Amniotic epithelial cell (primary cell): ENCODE measurements at regions not wholly inside any gene's neighbourhood (a gene's known extent, or its start where the extent isn't known, plus 50 kb on each side); places are given as distances from the start of the nearest gene placed in this dataset.

Source experiments
- DNase-seq: peaks from one replicate; pipeline ENCODE4 v3.0.0-alpha.2; 2010; ENCODE audit warnings: low read depth

DNA sequence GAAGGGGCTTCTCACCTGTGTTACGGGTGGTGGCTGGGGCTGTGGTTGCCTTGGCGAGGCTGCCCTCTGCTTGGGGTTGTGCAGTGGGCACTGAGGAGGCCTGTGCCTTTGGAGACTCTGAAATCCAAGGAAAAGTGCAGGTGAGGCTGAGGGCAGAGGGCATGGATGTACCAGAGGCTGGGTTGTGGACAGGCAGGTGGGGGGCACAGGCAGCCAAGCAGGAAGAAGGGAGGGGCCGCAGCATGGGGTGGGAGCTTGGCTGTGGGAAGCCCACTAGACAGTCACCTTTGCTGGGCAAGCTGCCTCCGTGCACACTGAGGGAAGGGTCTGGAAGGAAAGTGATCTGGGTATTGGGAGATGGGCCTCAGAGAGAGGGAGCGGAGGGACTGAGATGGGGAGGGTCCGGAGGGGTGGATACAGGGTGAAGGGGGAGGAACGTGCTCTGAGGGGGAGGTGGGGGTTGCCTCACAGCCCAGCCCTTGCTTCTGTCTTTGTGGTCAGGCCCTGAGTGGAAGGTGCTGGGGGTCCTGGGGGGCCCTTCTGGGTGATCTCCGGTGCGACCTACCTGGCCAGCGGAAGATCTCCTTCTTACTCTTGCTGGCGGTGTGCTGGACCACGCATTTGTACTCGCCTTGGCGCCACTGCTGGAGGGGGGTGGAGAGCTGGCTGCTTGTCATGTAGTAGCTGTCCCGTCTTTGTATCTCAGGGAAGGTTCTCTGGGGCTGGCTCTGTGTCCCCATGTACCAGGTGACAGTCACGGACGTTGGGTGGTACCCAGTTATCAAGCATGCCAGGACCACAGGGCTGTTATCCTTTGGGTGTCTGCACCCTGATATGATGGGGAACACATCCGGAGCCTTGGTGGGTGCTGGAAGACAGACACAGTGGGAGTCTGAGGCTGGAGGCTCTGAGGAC, 318.7 kb downstream of the TMEM121 start:
- DNase-seq = no peak

DNA sequence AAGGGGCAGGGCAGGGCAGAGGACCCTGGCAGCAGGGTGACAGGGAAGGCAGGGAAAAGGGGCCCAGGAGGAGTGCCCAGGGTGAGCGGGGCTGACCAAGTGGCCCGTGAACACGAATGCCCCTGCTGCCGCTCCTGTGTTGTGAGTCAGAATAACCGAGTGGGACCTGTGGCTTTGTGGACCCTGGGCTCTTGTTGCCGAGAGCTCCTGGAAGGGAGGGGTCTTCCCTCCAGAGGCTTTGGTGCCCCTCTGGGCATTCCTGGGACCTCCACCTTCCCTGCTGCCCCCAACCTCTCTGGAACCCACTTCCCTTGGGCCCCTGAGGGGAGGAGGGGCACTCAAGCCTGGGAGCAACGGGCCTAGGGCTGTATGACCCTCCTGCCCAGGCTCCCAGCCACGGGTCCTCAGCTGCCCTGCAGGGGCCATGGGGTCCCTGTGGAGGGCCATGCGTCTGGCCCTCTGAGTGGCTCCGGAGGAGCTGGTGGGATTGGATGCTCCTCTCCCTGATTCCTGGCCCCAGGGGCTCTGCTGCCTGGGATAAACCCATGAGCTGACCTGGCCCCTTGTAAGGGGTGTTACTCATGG, 319.4 kb downstream of the TMEM121 start:
- DNase-seq = no peak

DNA sequence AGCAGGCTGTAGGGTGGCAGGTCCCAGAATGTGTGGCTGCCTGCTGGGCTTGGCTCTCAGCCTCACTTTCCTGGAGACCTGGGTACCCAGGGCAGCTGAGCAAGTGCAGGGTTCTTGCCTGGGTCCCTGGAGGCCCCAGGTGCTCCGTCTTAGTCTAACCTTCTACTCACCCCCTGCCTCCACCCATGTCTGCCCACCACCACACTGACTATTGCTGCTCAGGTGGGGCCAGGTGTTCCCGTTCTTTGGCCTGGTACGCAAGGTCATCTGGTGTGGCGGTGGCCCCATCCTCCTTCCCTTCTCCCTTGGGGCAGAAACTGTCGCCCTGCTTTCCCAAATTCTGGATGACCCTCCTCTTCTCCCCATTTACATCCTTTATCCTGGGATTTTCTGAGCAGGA, 319.9 kb downstream of the TMEM121 start:
- no peak for DNase-seq

DNA sequence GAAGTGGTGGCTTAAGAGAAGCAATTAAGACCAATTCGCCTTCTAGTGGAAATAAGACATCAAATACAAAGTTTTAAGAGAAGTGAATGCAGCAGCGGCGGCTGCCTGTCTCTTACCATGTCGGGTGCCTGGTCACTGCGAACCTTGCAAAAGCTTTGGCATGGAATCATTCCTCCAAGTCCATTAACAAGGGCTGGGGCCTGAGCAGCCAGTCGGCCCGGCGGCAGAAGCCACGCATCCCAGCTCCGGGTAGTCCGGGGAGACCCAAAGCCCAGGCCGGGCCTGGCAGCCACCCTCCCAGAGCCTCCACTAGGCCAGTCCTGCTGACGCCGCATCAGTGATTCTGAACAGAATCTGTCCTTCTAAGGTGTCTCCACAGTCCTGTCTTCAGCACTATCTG, 321.0 kb downstream of the TMEM121 start:
- no peak for DNase-seq

DNA sequence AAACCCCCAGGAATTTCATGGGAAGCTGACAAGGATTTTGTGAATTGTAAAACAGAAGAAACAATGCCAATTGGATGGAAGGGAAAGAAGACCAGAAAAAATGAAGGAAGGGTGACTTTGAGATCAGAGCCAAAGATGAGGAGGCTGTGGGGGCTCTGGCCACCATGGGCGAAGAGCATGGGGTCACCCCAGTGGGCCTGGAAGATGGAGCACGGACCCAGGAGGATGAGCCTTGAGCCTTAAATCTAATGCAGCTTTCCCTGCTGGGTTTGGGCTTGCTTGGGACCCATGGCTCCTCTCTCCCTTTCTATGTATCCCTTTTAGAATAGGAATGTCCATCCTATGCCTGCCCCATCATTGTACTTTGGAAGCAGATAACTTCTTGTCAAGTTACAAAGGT, 322.2 kb downstream of the TMEM121 start:
- no peak for DNase-seq

DNA sequence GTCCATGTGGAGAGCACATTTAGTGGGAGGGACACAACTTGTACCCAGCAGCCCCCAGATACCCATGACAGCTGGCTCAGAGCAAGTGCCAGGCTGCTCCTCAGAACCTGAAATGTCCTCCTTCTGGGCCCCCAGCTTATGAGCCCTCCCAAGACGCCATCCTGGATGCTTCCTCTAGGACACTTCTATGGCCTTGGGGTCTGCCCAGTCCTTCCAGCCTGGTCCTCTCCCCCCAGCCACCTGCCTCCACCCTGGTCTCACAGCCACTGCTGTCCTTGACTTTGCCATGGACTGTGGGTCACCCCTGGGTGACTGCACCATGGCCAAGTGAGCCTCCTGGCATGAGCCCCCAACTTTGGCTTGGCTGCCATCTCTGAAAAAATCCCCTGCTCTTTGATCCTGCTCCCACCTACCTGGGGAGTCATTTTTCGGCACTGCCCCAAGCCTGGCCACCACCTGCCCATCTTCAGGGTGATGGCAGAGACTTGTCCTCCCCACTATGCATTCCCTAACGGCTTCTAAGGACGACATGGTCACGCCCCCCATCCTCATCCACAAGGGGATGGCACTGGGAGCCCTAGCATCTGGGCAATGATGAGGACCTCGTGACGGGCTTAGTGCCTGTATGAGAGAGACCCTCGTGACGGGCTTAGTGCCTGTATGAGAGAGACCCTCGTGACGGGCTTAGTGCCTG, 323.7 kb downstream of the TMEM121 start:
- no peak for DNase-seq

DNA sequence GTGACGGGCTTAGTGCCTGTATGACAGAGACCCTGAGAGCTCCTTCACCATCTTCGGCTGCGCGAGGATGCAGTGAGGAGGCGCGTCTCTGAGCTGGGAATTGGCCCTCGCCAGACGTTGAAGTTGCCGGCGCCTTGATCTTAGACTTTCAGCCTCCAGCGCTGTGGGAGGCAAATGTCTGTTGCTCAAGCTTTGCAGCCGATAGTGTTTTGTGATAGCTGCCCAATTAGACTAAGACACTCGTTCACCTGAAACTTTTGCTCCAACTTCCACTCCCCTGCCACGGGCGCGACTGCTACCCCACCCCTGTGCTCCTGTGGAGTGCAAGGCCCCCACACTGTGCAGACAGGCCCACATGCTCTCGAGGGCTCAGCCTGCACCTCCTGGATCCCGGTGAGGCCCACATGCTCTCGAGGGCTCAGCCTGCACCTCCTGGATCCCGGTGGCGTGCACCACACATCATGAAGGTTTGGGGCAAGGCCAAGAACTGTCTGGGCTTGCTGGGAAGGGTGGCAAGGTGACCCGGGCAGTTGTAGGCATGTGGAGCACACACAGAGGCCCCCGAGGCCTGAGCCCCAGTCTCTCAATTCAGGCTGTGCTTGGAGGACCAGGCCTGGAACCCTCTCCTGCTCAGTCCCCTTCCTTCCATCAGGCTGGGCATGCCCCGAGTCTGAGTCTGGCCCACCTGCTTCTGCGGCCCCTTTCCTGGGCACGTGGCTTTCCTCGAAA, 324.6 kb downstream of the TMEM121 start:
- DNase-seq = no peak

DNA sequence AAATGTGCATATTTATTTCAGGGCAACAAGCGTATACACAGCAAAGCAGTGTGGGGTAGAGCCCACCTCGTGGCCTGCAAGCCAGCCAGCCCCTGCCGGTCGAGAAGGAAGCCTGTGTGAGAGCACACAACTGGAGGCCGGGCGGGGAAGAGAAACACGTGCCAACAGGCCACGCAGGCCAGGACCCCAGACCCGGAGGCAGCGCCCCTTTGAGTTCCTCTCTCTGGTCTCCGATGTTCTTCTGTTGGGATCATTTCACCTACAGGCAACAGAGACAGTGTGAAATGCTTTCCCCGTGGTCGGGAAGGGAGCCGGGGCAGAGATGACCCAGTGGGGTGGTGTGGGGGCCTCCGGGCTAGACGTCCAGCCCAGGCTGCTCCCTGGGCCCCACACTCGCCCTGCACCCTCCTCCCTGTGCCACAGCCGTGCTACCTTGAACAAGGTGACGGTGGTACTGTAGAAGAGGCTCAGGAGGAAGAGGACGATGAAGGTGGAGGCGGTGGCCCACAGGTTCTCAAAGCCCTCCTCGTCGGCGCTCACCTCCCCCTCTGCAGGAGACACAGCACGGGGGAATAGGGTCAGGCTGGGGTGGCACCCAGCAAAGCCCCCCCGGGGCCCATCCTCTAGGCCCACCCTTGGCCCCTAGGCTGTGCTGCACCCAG, 325.5 kb downstream of the TMEM121 start:
- DNase-seq = no peak

DNA sequence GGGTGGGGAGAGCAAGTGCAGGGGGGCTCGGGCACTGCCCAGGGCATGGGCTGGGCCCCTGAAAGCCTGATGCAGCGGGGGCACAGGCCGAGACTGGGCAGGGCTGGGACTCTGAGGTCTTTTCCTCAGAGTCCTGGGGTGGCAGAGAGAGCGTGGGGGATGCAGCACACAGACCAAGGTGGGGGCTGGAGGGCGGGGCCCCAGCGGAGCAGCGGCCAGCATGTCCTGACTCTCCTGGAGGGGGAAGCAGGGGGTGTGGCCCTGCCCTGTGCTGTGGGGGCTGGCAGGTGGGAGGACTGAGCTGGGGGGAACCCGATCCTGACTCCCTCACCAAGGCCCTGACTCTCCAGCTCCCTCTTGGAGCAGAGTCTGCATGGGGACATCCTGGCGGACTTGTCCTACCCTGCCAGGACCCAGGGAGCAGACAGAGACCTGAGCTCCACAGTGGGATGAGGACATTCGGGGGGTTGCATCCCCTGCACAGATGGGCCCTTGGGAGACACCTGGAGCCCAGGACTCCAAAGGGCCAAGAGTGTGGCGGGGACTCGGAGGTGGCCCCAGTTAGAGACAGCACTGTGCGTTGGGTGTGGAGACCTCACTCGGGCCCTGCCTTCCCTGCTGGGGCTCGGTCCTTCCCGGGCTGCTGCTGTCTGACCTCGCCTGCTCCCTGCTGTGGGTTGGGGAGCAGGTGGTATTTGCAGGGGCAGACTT, 326.1 kb downstream of the TMEM121 start:
- no peak for DNase-seq

DNA sequence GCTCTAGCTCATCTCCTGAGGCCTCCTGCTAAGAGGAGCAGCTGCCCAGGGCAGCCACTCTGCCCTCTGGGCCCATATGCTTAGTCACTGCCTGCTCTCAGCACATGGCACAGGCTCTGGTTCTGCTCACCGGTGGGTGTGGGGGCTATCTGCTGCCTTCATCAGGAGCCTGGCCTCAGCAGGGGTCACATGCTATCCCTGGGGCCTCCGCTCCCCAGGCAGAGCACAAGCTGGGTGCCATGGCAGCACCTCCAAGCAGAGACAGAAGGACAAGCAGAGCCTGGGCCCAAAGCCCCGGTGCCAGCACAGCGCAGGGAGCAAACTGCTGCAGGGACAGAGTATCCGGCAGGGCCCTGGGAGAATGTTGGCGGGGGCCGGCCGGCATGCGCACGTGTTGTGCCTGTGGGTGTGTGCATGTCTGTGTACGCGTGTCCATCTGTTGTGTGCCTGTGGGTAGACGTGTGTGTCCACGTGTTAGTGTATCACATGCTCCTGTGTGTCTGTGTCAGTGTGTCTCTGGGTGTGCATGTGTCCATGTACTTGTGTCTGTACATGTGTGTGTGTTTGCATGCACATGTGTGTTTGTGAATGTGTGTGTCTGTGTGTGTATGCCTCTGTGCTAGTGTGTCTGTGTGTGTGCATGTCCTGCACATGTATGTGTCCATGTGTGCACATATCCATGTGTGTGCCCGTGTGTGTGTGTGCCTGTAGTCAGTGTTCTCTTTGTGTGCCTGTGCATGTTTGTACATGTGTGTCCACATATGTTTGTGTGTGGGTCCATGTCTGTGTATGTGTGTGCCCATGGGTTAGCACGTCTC, 326.9 kb downstream of the TMEM121 start:
- DNase-seq = no peak

DNA sequence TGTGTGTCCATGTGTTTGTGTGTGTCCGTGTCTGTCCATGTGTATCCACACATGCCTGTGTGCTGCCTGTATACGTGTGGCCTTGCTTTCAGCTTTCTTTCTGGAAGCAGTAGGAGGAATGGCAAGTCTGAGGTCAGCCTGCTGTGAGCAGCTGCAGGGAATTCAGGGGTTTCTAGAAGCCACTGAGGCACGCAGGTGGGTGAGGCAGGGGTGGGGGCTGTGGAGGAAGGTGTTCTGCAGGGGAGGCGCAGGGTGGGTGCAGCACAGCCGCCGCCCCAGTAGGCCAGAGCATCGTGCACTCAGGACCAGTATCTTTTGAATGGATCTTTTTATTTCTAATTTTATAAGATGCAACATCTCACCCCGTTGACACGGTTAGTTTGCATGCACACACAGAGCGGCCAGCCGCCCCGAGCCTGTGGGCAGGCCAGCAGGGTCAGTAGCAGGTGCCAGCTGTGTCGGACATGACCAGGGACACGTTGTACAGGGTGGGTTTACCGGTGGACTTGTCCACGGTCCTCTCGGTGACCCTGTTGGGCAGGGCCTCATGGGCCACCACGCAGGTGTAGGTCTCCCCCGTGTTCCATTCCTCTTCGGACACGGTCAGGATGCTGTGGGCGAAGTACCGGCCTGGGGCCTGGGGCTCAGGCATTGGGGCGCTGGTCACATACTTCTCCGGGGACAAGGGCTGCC, 327.7 kb downstream of the TMEM121 start:
- DNase-seq = no peak

DNA sequence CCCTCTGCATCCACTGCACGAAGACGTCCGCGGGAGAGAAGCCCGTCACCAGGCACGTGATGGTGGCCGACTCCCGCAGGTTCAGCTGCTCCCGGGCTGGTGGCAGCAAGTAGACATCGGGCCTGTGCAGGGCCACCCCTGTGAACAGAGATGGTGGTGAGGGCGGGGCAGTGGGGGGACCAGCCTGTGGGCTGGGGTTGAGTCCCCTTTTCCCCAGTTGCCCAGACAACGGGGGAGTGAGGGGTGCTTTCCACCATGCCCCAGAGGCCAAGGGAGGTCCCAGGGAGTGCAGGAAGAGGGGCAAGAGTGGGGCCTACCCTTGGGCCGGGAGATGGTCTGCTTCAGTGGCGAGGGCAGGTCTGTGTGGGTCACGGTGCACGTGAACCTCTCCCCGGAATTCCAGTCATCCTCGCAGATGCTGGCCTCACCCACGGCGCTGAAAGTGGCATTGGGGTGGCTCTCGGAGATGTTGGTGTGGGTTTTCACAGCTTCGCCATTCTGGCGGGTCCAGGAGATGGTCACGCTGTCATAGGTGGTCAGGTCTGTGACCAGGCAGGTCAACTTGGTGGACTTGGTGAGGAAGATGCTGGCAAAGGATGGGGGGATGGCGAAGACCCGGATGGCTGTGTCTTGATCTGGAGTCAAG, 328.3 kb downstream of the TMEM121 start:
- DNase-seq = no peak

DNA sequence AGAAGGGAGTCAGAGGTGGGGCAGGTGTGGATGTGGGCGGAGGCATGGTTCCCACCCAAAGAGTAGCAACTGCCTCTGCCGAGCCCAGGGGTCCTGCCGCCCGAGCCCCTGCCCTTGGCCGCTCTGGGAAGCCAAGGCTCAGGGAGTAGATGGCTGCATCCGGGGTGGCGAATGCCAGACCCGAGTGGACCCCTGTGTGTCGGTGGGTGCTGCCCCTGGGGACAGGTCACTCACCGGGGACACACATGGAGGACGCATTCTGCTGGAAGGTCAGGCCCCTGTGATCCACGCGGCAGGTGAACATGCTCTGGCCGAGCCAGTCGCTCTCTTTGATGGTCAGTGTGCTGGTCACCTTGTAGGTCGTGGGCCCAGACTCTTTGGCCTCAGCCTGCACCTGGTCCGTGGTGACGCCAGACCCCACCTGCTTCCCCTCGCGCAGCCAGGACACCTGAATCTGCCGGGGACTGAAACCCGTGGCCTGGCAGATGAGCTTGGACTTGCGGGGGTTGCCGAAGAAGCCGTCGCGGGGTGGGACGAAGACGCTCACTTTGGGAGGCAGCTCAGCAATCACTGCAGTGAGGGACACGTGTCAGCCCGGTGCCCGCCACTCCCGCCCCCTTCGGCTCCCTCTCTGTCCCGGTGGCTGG, 329.0 kb downstream of the TMEM121 start:
- no peak for DNase-seq

DNA sequence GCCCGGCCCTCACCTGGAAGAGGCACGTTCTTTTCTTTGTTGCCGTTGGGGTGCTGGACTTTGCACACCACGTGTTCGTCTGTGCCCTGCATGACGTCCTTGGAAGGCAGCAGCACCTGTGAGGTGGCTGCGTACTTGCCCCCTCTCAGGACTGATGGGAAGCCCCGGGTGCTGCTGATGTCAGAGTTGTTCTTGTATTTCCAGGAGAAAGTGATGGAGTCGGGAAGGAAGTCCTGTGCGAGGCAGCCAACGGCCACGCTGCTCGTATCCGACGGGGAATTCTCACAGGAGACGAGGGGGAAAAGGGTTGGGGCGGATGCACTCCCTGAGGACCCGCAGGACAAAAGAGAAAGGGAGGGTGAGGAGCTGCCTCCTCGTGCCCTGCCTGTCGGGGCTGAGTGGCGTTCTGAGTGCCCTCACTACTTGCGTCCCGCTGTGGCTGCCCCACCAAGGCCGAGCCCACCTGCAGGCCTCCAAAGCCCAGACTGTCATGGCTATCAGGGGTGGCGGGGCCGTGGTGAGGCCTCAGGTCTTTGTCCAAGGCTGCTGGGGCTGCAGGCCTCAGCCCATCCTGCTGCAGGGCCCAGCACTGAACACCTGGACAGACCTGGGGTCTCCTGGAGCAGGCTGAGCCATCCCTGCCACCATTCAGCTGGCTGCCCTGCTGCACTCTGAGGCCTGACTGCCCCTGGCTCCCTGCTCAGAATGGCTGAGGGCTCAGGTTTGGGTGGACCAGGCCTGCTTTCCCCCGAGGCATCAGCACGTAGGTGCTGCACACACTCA, 329.7 kb downstream of the TMEM121 start:
- DNase-seq = no peak

DNA sequence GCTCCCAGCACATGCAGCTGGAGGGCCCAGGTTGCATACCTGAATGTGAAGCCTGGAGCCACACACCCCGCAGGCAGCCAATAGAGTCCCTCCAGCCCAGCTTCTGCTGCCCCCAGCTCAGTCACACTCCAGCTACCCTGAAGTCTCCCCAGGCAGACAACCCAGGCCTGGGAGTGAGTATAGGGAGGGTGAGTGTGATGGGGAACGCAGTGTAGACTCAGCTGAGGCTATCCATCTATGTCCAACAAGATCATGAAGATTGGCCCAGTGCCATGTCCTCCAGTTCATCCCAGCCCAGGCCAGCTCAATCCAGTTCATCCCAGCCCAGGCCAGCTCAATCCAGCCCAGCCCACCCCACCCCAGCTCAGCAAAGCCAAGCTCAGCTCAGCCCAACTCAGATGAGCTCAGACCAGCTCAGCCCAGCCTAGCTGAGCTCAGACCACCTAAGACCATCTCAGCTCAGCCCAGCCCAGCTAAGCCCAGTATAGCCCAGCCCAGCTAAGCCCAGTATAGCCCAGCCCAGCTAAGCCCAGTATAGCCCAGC, 330.4 kb downstream of the TMEM121 start:
- DNase-seq = no peak

DNA sequence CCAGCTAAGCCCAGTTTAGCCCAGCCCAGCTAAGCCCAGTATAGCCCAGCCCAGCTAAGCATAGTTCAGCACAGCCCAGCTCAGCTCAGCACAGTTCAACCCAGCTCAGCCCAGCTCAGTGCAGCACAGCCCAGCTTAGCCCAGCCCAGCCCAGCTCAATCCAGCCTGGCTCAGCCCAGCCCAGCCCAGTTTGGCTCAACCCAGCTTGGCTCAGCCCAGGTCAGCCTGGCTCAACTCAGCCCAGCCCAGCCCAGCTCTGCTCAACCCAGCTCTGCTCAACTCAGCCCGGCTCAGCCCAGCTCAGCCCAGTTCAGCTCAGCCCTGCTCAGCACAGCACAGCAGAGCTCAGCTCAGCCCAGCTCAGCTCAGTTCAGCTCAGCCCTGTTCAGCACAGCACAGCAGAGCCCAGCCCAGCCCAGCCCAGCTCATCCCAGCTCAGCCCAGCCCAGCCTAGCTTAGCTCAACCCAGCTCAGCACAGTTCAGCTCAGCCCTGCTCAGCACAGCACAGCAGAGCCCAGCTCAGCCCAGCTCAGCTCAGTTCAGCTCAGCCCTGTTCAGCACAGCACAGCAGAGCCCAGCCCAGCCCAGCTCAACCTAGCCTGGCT, 330.9 kb downstream of the TMEM121 start:
- no peak for DNase-seq
